MM.1S (cell line): ENCODE measurements at regions not wholly inside any gene's neighbourhood (a gene's known extent, or its start where the extent isn't known, plus 50 kb on each side); places are given as distances from the start of the nearest gene placed in this dataset.

Source experiments
- EZH2phosphoT487 ChIP-seq: fragments of 300-600 bp; sonication (generic); IDR thresholded peaks from 2 replicates; pipeline ENCODE4 v1.6.1; 2018; ENCODE audit warnings: antibody characterized with exemption, low read length
- TF ChIP-seq, protein P1 (sequence below): fragments of 300-600 bp; sonication (generic); IDR thresholded peaks from 2 replicates; pipeline ENCODE4 v1.5.1; 2016; ENCODE audit warnings: antibody characterized with exemption, low read length, mixed read lengths

DNA sequence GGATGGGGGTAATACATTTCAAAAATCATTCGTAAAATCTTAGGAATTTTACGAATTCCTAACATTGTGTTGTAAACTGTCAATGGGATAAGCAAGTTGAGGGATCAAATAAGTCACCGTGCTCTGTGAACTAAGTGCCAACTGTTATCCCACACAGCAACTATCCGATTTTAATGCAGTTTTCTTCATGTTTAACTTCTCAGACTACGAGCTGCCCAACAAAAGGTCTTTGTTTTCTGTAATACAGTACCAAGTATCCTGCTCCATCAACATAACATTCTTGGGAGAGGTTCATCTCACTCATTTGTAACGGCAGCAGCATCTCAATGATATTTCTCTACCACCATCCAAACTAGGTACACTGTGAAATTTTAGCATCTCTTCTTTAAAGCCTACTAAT, 654.1 kb upstream of the LMCD1 start:
- TF ChIP-seq EZH2phosphoT487 = no peak
- TF ChIP-seq, protein P1, sequence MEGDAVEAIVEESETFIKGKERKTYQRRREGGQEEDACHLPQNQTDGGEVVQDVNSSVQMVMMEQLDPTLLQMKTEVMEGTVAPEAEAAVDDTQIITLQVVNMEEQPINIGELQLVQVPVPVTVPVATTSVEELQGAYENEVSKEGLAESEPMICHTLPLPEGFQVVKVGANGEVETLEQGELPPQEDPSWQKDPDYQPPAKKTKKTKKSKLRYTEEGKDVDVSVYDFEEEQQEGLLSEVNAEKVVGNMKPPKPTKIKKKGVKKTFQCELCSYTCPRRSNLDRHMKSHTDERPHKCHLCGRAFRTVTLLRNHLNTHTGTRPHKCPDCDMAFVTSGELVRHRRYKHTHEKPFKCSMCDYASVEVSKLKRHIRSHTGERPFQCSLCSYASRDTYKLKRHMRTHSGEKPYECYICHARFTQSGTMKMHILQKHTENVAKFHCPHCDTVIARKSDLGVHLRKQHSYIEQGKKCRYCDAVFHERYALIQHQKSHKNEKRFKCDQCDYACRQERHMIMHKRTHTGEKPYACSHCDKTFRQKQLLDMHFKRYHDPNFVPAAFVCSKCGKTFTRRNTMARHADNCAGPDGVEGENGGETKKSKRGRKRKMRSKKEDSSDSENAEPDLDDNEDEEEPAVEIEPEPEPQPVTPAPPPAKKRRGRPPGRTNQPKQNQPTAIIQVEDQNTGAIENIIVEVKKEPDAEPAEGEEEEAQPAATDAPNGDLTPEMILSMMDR = no peak
